OCI-LY7 (cell line): ENCODE measurements at regions not wholly inside any gene's neighbourhood (a gene's known extent, or its start where the extent isn't known, plus 50 kb on each side); places are given as distances from the start of the nearest gene placed in this dataset.

Source experiments
- BruUV-seq: library from RNA; stranded (reverse); fragments of 400-500 nt; replicated peaks from 2 replicates; lab custom pipeline; 2021; lab: Mats Ljungman, UMichigan
- CTCF ChIA-PET: fragments of 300-600 bp; sonication (Branson Sonifier 250); formaldehyde crosslinking; loops from one replicate; lab custom pipeline; 2022; ENCODE audit warnings: antibody characterized with exemption; ENCODE audit not compliant: unreplicated experiment; lab: Charles Lee
- POLR2A ChIA-PET: fragments of 300-600 bp; sonication (Branson Sonifier 250); formaldehyde crosslinking; loops from one replicate; lab custom pipeline; 2022; ENCODE audit warnings: antibody characterized with exemption; lab: Charles Lee
- DNase-seq: peaks from one replicate; pipeline ENCODE4 v3.0.0-alpha.2; 2015; ENCODE audit warnings: low spot score
- H2AFZ ChIP-seq: fragments of 200-600 bp; sonication (generic), shearing (Covaris generic); 2 replicates; pipeline ENCODE4 v1.6.1; 2014; ENCODE audit warnings: mild to moderate bottlenecking, antibody characterized with exemption, low read length, moderate library complexity
- H3K27ac ChIP-seq: fragments of 200-600 bp; sonication (generic); 2 replicates; pipeline ENCODE4 v1.5.1; 2014; ENCODE audit warnings: mixed run types, low read depth, mild to moderate bottlenecking, moderate library complexity, low read length, inconsistent platforms; ENCODE audit not compliant: poor library complexity, severe bottlenecking
- H3K36me3 ChIP-seq: fragments of 200-600 bp; sonication (generic); 2 replicates; pipeline ENCODE4 v1.6.1; 2014; ENCODE audit warnings: mild to moderate bottlenecking, antibody characterized with exemption, low read length, moderate library complexity, mixed read lengths; ENCODE audit not compliant: insufficient read depth
- H3K4me1 ChIP-seq: fragments of 200-600 bp; sonication (generic); 2 replicates; pipeline ENCODE4 v1.5.1; 2014; ENCODE audit warnings: mild to moderate bottlenecking, low read length; ENCODE audit not compliant: insufficient read depth, poor library complexity, severe bottlenecking
- H3K4me2 ChIP-seq: fragments of 200-600 bp; sonication (generic); 2 replicates; pipeline ENCODE4 v1.6.1; 2014; ENCODE audit warnings: mild to moderate bottlenecking, low read length
- H3K4me3 ChIP-seq: fragments of 200-600 bp; sonication (generic); 2 replicates; pipeline ENCODE4 v1.5.1; 2014; ENCODE audit warnings: mild to moderate bottlenecking, low read depth, low read length; ENCODE audit not compliant: poor library complexity, severe bottlenecking
- H3K79me2 ChIP-seq: fragments of 200-600 bp; sonication (generic); 2 replicates; pipeline ENCODE4 v1.6.1; 2016; ENCODE audit warnings: low read depth, mild to moderate bottlenecking, low read length, moderate library complexity, mixed read lengths; ENCODE audit not compliant: insufficient read depth
- H3K9me2 ChIP-seq: fragments of 200-600 bp; sonication (generic); 2 replicates; pipeline ENCODE4 v1.6.1; 2016; ENCODE audit warnings: mild to moderate bottlenecking, low read length, mixed read lengths; ENCODE audit not compliant: insufficient read depth
- H3K9me3 ChIP-seq: fragments of 200-600 bp; sonication (generic); 2 replicates; pipeline ENCODE4 v1.6.1; 2014; ENCODE audit warnings: mild to moderate bottlenecking, mixed run types, low read length, mixed read lengths
- H4K20me1 ChIP-seq: fragments of 200-600 bp; sonication (generic); 2 replicates; pipeline ENCODE4 v1.6.1; 2014; ENCODE audit warnings: mild to moderate bottlenecking, antibody characterized with exemption, low read length, moderate library complexity, mixed read lengths; ENCODE audit not compliant: insufficient read depth
- EZH2phosphoT487 ChIP-seq: fragments of 200-600 bp; sonication (generic); IDR thresholded peaks from 2 replicates; pipeline ENCODE4 v1.6.1; 2018; ENCODE audit warnings: low read depth, borderline replicate concordance, mild to moderate bottlenecking, mixed run types, antibody characterized with exemption, low read length, moderate library complexity, mixed read lengths
- intact Hi-C: fragments of 100-400 bp; cut with micrococcal nuclease; formaldehyde crosslinking; loops from one replicate; pipeline ENCODE4 v1.10.0; 2022; ENCODE audit not compliant: unreplicated experiment
- TF ChIP-seq, protein P1 (sequence below): fragments of 200-600 bp; sonication (generic); conservative IDR thresholded peaks from 2 replicates; pipeline ENCODE4 v1.5.1; 2014; ENCODE audit warnings: mild to moderate bottlenecking, antibody characterized with exemption, low read length, moderate library complexity, mixed read lengths

DNA sequence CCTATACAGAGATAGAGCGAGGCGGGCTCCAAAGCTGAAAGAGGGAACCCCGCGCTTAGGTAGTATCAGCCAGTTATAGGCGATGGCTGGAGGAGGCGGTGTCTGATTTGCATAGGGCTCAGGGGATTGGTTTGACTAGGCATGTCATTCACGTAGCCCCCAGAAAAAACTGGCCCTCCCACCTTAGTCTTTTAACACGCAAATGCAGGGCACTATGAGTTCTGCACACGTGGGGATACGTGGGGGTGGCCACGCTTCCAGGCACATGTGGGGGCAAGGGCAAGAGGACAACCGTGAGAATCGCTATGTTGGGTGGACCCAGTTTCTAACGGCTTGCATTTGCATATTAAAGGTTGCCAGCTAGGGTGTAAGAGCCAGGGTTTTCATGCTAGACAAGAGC, 56.7 kb upstream of the MSTN start:
- H3K79me2 ChIP-seq = no peaks in the 10 kb centered on the region
- no peaks in the 10 kb centered on the region for H3K36me3 ChIP-seq
- no peaks in the 10 kb centered on the region for H3K9me2 ChIP-seq
- no peaks in the 10 kb centered on the region for H3K4me1 ChIP-seq
- H3K27ac ChIP-seq = no peak overlapping the region
- POLR2A ChIA-PET = no interaction called here
- DNase-seq = no peak
- H4K20me1 ChIP-seq = no peaks in the 10 kb centered on the region
- CTCF ChIA-PET = no interaction called here
- no TSS peak for BruUV-seq
- intact Hi-C loops = no loop called here
- no peak overlapping the region for H2AFZ ChIP-seq
- no peaks in the 10 kb centered on the region for H3K9me3 ChIP-seq
- H3K4me3 ChIP-seq = no peak overlapping the region
- no peak overlapping the region for H3K4me2 ChIP-seq
- no peak for TF ChIP-seq EZH2phosphoT487
- TF ChIP-seq, protein P1, sequence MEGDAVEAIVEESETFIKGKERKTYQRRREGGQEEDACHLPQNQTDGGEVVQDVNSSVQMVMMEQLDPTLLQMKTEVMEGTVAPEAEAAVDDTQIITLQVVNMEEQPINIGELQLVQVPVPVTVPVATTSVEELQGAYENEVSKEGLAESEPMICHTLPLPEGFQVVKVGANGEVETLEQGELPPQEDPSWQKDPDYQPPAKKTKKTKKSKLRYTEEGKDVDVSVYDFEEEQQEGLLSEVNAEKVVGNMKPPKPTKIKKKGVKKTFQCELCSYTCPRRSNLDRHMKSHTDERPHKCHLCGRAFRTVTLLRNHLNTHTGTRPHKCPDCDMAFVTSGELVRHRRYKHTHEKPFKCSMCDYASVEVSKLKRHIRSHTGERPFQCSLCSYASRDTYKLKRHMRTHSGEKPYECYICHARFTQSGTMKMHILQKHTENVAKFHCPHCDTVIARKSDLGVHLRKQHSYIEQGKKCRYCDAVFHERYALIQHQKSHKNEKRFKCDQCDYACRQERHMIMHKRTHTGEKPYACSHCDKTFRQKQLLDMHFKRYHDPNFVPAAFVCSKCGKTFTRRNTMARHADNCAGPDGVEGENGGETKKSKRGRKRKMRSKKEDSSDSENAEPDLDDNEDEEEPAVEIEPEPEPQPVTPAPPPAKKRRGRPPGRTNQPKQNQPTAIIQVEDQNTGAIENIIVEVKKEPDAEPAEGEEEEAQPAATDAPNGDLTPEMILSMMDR = no peak

DNA sequence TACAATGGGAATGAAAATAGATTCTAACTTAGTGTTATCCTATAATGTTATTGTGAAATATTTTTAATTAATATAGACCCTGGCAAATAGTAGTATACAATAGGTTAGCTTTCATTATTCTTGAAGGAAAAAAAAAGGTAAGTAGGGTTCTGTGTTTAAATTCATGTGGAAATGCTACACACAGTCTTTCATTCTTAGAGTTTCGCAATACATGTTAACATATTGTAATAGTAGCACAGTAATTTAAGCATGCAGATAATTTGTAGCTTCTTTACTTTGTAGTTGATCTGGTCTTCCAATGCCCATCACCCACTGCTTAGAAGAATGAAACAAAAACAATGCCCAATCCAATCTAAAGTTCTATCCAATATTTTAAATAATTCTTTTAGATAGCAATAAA, 54.8 kb upstream of the MSTN start:
- Histone ChIP-seq H3K4me2 (no peak overlapping the region), H3K9me3 (no peaks in the 10 kb centered on the region), H3K9me2 (no peaks in the 10 kb centered on the region), H3K27ac (no peak overlapping the region), H2AFZ (no peak overlapping the region), H3K4me1 (no peaks in the 10 kb centered on the region), H4K20me1 (no peaks in the 10 kb centered on the region), H3K36me3 (no peaks in the 10 kb centered on the region), H3K79me2 (no peaks in the 10 kb centered on the region), H3K4me3 (no peak overlapping the region)
- intact Hi-C loops = no loop called here
- ChIA-PET POLR2A (interaction anchor here (0.6 kb wide), 1 partner anchor 214 kb away, joined by 5 read pairs; no protein-coding TSS in a partner anchor), CTCF (no interaction called here)
- no peak for TF ChIP-seq EZH2phosphoT487
- TF ChIP-seq, protein P1 = no peak
- DNase-seq = no peak
- no TSS peak for BruUV-seq

DNA sequence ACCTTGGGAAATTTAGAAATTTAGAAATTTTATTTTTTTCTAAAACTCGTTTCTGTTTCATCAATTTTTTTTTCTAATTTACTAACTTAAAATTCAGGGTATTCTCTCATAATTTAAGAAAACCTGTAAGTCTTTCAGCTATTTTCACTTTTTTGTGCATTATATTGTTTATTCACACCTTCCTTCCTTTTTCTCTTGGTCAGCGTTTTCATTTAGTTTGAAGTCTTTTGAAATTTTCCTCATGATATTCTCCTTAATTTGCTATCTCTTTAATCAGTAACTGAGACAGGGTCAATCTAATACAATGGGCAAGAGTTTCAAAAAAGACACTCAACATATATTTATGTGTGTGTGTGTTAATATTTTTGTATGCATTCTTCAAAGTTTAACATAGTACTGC, 50.5 kb upstream of the MSTN start:
- intact Hi-C loops = no loop called here
- TF ChIP-seq, protein P1 = no peak
- no peak for TF ChIP-seq EZH2phosphoT487
- ChIA-PET POLR2A (interaction anchor here (1.5 kb wide), 1 partner anchor 14 kb away, joined by 4 read pairs; no protein-coding TSS in a partner anchor), CTCF (no interaction called here)
- no peak overlapping the region for H3K27ac ChIP-seq
- BruUV-seq = no TSS peak
- no peaks in the 10 kb centered on the region for H3K9me2 ChIP-seq
- H2AFZ ChIP-seq = no peak overlapping the region
- no peaks in the 10 kb centered on the region for H3K36me3 ChIP-seq
- H3K4me1 ChIP-seq = no peaks in the 10 kb centered on the region
- no peak overlapping the region for H3K4me3 ChIP-seq
- no peak for DNase-seq
- no peaks in the 10 kb centered on the region for H3K9me3 ChIP-seq
- H3K79me2 ChIP-seq = no peaks in the 10 kb centered on the region
- no peaks in the 10 kb centered on the region for H4K20me1 ChIP-seq
- H3K4me2 ChIP-seq = no peak overlapping the region
